Suprapubic skin (tissue), 4 donors: ENCODE measurements at regions not wholly inside any gene's neighbourhood (a gene's known extent, or its start where the extent isn't known, plus 50 kb on each side); places are given as distances from the start of the nearest gene placed in this dataset.

Experiments used
- DNase-seq, 2 donors: peaks; one replicate each; pipeline ENCODE4 v3.0.0-alpha.2; 2019; ENCODE audit warnings: low spot score in 2 of 2
- H3K27ac ChIP-seq: fragments of 200-600 bp; sonication (generic); one replicate; pipeline ENCODE4 v1.5.1; 2019
- H3K27me3 ChIP-seq: fragments of 200-600 bp; sonication (generic); one replicate; pipeline ENCODE4 v1.5.1; 2019
- H3K36me3 ChIP-seq: fragments of 200-600 bp; sonication (generic); one replicate; pipeline ENCODE4 v1.5.1; 2019
- H3K4me1 ChIP-seq: fragments of 200-600 bp; sonication (generic); one replicate; pipeline ENCODE4 v1.5.1; 2019
- H3K4me3 ChIP-seq: fragments of 200-600 bp; sonication (generic); one replicate; pipeline ENCODE4 v1.5.1; 2019; ENCODE audit warnings: mild to moderate bottlenecking
- H3K9me3 ChIP-seq: fragments of 200-600 bp; sonication (generic); one replicate; pipeline ENCODE4 v1.5.1; 2019
- EP300 ChIP-seq: sonication (generic); formaldehyde crosslinking; IDR thresholded peaks from one replicate; pipeline ENCODE4 v1.6.1; 2017; ENCODE audit warnings: antibody characterized with exemption
- POLR2A ChIP-seq, 2 donors: fragments of 450-650 bp; IDR thresholded peaks; one replicate each; pipeline ENCODE4 v1.6.1; 2017; ENCODE audit warnings: antibody characterized with exemption in 2 of 2, mild to moderate bottlenecking in 2 of 2, moderate library complexity in 2 of 2
- POLR2AphosphoS5 ChIP-seq, 3 donors: sonication (generic); formaldehyde crosslinking; IDR thresholded peaks; one replicate each; pipeline ENCODE4 v1.6.1; 2017; ENCODE audit warnings: antibody characterized with exemption in 3 of 3
- WGBS: methylation state at CpG from one replicate; pipeline ENCODE4 v1.1.5; 2018; 5-methylcytosine and 5-hydroxymethylcytosine counted together
- TF ChIP-seq, protein P1 (sequence below), 2 donors: fragments of 200-600 bp in 1 of 2; fragments of 450-650 bp in 1 of 2; sonication (generic) in 1 of 2; IDR thresholded peaks; one replicate each; pipeline ENCODE4 v1.5.1; 2016 to 2019; ENCODE audit warnings: antibody characterized with exemption in 2 of 2, mild to moderate bottlenecking in 1 of 2, moderate library complexity in 1 of 2

DNA sequence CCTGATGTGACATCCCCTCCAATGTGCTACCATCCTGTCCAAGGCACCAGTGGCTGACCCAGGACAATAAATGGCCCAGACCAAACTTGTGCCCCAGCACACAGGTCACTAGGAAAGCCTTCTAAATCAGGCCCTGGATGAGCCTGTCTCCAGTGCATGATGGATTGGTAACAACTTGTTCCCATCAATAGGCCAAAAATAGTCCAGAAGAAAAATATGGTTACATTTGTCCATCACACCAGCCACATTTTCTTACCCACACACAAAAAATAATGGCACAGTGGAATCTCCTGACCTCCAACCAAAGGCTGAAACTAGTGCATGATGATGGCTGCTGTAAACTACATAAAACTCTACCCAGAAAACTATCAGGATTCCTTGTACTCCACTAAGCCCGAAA is 228.4 kb downstream of the SPTSSA start:
- 90% methylated on average over 1 of the region's 1 CpG for WGBS

DNA sequence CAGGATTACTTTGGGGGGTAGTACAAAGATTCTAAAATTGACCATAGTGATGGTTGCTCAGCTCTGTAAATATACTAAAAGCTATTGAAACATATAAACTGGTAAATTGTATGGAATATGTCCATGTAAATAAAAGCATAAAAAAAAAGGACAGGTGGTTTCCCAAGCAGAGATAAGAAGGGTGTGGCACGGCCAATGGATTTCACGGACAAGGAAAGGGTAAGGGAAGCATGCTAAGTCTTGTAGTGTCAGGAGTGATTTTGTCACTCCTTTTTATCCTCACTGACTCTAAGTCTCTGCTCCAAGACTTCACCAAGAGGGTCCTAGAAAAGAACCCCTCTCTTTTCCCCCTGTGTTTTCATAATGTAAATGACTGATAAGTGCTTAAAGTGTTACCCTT is 229.2 kb downstream of the SPTSSA start:
- H3K9me3 ChIP-seq, result no peaks in the 10 kb centered on the region

More for the DNA sequence above, 228.4 kb downstream of the SPTSSA start:
- DNase-seq, result no peak
- Histone ChIP-seq H3K27ac (no peak overlapping the region), H3K4me1 (peaks cover 2% of the 10 kb centered on the region), H3K36me3 (no peaks in the 10 kb centered on the region), H3K27me3 (no peaks in the 10 kb centered on the region), H3K4me3 (no peak overlapping the region), H3K9me3 (no peaks in the 10 kb centered on the region)
- no peak for TF ChIP-seq EP300
- TF ChIP-seq, protein P1, sequence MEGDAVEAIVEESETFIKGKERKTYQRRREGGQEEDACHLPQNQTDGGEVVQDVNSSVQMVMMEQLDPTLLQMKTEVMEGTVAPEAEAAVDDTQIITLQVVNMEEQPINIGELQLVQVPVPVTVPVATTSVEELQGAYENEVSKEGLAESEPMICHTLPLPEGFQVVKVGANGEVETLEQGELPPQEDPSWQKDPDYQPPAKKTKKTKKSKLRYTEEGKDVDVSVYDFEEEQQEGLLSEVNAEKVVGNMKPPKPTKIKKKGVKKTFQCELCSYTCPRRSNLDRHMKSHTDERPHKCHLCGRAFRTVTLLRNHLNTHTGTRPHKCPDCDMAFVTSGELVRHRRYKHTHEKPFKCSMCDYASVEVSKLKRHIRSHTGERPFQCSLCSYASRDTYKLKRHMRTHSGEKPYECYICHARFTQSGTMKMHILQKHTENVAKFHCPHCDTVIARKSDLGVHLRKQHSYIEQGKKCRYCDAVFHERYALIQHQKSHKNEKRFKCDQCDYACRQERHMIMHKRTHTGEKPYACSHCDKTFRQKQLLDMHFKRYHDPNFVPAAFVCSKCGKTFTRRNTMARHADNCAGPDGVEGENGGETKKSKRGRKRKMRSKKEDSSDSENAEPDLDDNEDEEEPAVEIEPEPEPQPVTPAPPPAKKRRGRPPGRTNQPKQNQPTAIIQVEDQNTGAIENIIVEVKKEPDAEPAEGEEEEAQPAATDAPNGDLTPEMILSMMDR (IDR thresholded peaks at IDR 0.05), result no peak
- TF ChIP-seq POLR2A (IDR thresholded peaks at IDR 0.05), result no peak
- TF ChIP-seq POLR2AphosphoS5 (IDR thresholded peaks at IDR 0.05), result no peak

DNA sequence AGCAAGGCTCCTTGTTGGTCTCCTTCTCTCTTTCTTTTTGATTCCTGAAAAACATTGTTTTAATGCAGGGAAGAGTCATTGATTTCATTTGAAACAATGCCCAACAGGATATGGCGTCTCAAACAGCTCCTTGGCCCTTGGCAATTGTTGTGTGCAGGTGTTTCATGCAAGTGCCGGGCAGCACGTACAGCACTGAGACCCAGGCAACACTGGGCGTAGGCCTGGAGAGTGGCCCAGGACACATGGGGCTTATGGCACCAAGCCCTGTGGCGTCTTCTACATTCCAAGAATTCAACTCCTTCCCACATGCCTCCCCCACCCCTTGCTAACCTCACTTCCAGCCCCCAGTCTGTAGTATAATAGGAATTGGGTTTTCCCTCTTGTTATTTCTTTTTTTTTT is 230.4 kb downstream of the SPTSSA start:
- H3K27me3 ChIP-seq, result no peaks in the 10 kb centered on the region
- H3K27ac ChIP-seq, result no peak overlapping the region
- 35% methylated on average over 5 of the region's 5 CpGs for WGBS
- peaks cover 8% of the 10 kb centered on the region for H3K4me1 ChIP-seq
- no peaks in the 10 kb centered on the region for H3K9me3 ChIP-seq
- no peaks in the 10 kb centered on the region for H3K36me3 ChIP-seq
- H3K4me3 ChIP-seq, result no peak overlapping the region
- no peak for DNase-seq
- TF ChIP-seq, protein P1 (IDR thresholded peaks at IDR 0.05), result no peak
- TF ChIP-seq POLR2AphosphoS5 (IDR thresholded peaks at IDR 0.05) (no peak), POLR2A (IDR thresholded peaks at IDR 0.05) (no peak), EP300 (no peak)

More for the DNA sequence above, 229.2 kb downstream of the SPTSSA start:
- H3K27ac ChIP-seq, result no peak overlapping the region
- no peaks in the 10 kb centered on the region for H3K36me3 ChIP-seq
- no peaks in the 10 kb centered on the region for H3K27me3 ChIP-seq
- peaks cover 5% of the 10 kb centered on the region for H3K4me1 ChIP-seq
- DNase-seq, result no peak
- no peak overlapping the region for H3K4me3 ChIP-seq
- 58% methylated on average over 2 of the region's 2 CpGs for WGBS
- TF ChIP-seq POLR2A (IDR thresholded peaks at IDR 0.05), result no peak
- TF ChIP-seq POLR2AphosphoS5 (IDR thresholded peaks at IDR 0.05), result no peak

DNA sequence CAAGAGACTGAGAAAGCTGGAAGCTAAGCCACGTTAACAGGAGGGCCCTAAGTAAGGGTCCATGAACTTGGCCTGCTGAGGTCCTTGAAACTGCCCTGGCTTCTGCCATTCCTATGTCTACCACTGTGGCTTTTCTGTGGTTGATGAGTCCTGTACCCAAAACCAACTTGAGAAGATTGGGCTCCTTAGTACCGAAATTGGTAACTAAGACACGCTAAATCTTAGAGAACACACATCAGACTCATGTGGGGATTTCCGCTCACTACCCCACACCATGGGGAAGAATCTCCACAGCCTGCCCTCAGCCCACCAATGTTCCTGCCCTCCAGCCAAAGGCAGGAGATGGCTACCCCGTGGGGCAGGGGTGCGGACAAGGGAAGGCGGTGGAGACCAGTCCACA is 232.9 kb downstream of the SPTSSA start:
- Histone ChIP-seq H3K4me3 (no peak overlapping the region), H3K9me3 (no peaks in the 10 kb centered on the region), H3K36me3 (no peaks in the 10 kb centered on the region), H3K27me3 (no peaks in the 10 kb centered on the region), H3K27ac (no peak overlapping the region), H3K4me1 (peaks cover 8% of the 10 kb centered on the region)
- WGBS, result 91% methylated on average over 7 of the region's 7 CpGs
- no peak for TF ChIP-seq EP300
- TF ChIP-seq, protein P1 (IDR thresholded peaks at IDR 0.05), result no peak
- no peak for TF ChIP-seq POLR2A (IDR thresholded peaks at IDR 0.05)
- no peak for TF ChIP-seq POLR2AphosphoS5 (IDR thresholded peaks at IDR 0.05)
- no peak for DNase-seq

DNA sequence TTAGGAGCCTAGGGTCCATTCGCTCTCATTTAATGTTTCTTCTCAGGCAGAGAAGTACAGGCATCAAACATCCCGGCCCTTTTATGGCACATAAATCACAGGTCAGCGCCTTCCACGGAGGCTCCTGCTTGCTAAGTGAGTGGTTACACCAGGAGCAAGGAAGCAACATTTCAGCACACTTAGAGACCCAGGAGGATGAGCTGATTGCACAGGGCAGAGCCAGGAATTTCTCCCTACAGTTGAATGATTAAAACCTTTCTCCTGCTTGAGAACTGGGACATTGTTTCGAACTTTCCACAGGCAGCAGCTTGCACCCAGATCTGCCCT is 233.4 kb downstream of the SPTSSA start:
- H3K4me1 ChIP-seq, result peaks cover 8% of the 10 kb centered on the region
- 80% methylated on average over 5 of the region's 5 CpGs for WGBS
- no peak overlapping the region for H3K27ac ChIP-seq
- H3K9me3 ChIP-seq, result no peaks in the 10 kb centered on the region
- TF ChIP-seq POLR2AphosphoS5 (IDR thresholded peaks at IDR 0.05), result no peak
- TF ChIP-seq, protein P1 (IDR thresholded peaks at IDR 0.05), result no peak
- no peak for TF ChIP-seq EP300
- no peak for TF ChIP-seq POLR2A (IDR thresholded peaks at IDR 0.05)
- no peak for DNase-seq
- H3K4me3 ChIP-seq, result no peak overlapping the region
- H3K27me3 ChIP-seq, result no peaks in the 10 kb centered on the region
- no peaks in the 10 kb centered on the region for H3K36me3 ChIP-seq
